Progenitor cell of endocrine pancreas (in vitro differentiated cells): ENCODE measurements at regions not wholly inside any gene's neighbourhood (a gene's known extent, or its start where the extent isn't known, plus 50 kb on each side); places are given as distances from the start of the nearest gene placed in this dataset.
"Not testable (repeated sequence)": the region's sequence is repeated elsewhere in the genome, so short reads cannot be mapped to it uniquely, and the experiment has no call there.

Source experiments
- DNase-seq: peaks from one replicate; pipeline ENCODE4 v3.0.0; 2021; ENCODE audit warnings: low spot score; ENCODE audit not compliant: unreplicated experiment
- H3K27ac Mint-ChIP-seq: 2 replicates; pipeline ENCODE4 v1.8.0; 2021; ENCODE audit warnings: mild to moderate bottlenecking, moderate library complexity, mixed read lengths
- H3K27me3 Mint-ChIP-seq: 2 replicates; pipeline ENCODE4 v1.8.0; 2021; ENCODE audit warnings: mixed read lengths
- H3K36me3 Mint-ChIP-seq: 2 replicates; pipeline ENCODE4 v1.8.0; 2022; ENCODE audit warnings: mixed read lengths; ENCODE audit not compliant: insufficient read depth
- H3K4me1 Mint-ChIP-seq: 2 replicates; pipeline ENCODE4 v1.8.0; 2021; ENCODE audit warnings: low read depth, mixed read lengths
- H3K4me3 Mint-ChIP-seq: 2 replicates; pipeline ENCODE4 v1.8.0; 2021; ENCODE audit warnings: low read depth, mild to moderate bottlenecking, moderate library complexity, mixed read lengths
- H3K9me3 Mint-ChIP-seq: 2 replicates; pipeline ENCODE4 v1.8.0; 2021; ENCODE audit warnings: low read depth, mixed read lengths
- TF ChIP-seq, protein P1 (sequence below): fragments of 200-600 bp; sonication (generic); IDR thresholded peaks from one replicate; pipeline ENCODE4 v1.5.0; 2021; ENCODE audit warnings: antibody characterized with exemption, mild to moderate bottlenecking; ENCODE audit not compliant: unreplicated experiment

- H3K27ac Mint-ChIP-seq: peak overlapping the region; percentile 56
- H3K9me3 Mint-ChIP-seq, H3K4me1 Mint-ChIP-seq, H3K36me3 Mint-ChIP-seq, H3K4me3 Mint-ChIP-seq, H3K27me3 Mint-ChIP-seq: not testable (repeated sequence)
- TF ChIP-seq, protein P1, sequence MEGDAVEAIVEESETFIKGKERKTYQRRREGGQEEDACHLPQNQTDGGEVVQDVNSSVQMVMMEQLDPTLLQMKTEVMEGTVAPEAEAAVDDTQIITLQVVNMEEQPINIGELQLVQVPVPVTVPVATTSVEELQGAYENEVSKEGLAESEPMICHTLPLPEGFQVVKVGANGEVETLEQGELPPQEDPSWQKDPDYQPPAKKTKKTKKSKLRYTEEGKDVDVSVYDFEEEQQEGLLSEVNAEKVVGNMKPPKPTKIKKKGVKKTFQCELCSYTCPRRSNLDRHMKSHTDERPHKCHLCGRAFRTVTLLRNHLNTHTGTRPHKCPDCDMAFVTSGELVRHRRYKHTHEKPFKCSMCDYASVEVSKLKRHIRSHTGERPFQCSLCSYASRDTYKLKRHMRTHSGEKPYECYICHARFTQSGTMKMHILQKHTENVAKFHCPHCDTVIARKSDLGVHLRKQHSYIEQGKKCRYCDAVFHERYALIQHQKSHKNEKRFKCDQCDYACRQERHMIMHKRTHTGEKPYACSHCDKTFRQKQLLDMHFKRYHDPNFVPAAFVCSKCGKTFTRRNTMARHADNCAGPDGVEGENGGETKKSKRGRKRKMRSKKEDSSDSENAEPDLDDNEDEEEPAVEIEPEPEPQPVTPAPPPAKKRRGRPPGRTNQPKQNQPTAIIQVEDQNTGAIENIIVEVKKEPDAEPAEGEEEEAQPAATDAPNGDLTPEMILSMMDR: peak; percentile 65
- peak; percentile 30 for DNase-seq
These were observed 109.5 kb downstream of the CRLF3 start for GRCh38 chr17:30714825-30715622.

DNA sequence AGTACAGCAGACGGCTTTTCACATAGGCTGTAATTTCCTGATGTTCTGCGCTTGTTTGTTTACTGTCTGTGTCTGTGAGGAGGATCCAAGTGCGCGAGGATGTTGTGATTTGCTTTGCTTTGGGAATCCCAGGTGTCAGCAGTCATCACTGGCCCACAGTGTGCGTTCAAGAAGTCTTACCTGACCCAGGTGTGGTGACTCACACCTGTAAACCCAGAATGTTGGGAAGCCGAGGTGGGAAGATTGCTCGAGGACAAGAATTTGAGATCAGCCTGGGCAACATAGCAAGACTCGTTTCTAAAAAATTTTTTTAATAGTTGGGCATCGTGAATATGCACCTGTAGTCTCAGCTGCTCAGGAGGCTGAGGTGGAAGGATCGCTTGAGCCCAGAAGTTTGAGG lies 110.7 kb downstream of the CRLF3 start:
- DNase-seq, H3K36me3 Mint-ChIP-seq, H3K9me3 Mint-ChIP-seq, H3K27me3 Mint-ChIP-seq, H3K4me3 Mint-ChIP-seq, H3K4me1 Mint-ChIP-seq: not testable (repeated sequence)
- H3K27ac Mint-ChIP-seq: peak overlapping the region; percentile 13

DNA sequence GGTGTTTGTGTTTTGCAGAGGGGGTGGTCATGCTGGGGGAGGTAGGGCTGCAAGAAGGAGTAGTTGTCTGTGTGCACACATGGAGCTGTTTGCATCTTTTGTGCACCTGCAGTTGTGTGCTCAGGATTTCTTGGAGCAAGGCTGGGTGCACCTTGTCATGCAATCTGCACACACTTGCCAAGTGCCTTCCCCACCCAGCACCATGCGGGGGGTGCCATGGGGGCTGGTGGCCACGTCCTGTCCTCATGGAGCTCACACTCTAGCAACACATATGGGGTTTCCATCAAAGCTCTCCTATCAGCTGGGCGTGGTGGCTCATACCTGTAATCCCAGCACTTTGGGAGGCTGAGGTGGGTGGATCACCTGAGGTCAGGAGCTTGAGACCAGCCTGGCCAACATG lies 111.6 kb downstream of the CRLF3 start:
- not testable (repeated sequence) for H3K4me3 Mint-ChIP-seq, H3K27ac Mint-ChIP-seq, H3K27me3 Mint-ChIP-seq, H3K9me3 Mint-ChIP-seq, DNase-seq, H3K36me3 Mint-ChIP-seq, H3K4me1 Mint-ChIP-seq

DNA sequence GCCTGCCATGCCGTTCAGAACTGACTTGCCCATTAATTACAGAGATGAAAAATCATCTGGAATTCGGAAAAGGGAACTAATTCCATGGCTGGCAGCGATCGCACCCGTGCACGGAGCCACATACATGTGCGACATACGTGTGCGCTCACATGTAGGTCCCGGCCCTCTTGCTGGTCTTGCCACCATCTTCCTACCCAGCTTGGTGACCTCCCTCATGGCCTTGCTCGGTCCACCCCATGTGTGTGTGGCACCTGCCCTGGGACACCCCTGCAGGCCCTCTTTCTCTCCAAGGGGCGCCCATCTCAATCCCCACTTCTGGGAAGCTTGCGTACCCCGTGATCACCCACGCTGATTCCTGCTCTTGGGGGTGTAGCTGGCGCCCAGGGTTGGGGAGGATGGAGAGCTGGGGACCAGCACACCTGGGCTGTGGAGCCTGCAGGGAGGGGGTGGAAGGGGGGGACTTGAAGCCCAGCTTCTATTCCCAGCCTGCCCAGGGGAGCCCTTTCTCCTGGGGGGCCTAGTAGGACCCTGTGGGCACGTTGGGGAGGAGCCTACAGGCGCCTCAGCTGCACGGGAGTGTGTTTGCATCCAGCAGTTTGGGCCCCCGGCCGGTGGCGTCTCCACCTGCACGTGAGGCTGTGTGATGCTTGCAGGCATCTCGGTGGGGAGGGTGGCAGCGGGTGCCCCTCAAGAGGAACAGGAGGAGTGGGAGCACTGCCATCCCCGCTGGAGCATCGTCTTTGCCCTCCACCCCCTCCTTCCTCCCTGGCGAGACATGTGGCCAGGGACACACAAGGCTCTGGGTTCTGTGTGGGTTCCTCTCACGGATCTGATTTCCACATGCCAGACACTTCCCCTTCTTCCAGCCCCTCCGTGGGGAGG lies 112.6 kb downstream of the CRLF3 start:
- not testable (repeated sequence) for H3K36me3 Mint-ChIP-seq, DNase-seq, H3K27me3 Mint-ChIP-seq, H3K9me3 Mint-ChIP-seq
- H3K4me1 Mint-ChIP-seq: peaks cover 12% of the 10 kb centered on the region
- H3K27ac Mint-ChIP-seq: peak overlapping the region; percentile 41
- peak overlapping the region; percentile 92 for H3K4me3 Mint-ChIP-seq

- H3K4me3 Mint-ChIP-seq: peak overlapping the region; percentile 92
- not testable (repeated sequence) for DNase-seq, H3K27me3 Mint-ChIP-seq, H3K36me3 Mint-ChIP-seq, H3K9me3 Mint-ChIP-seq
- peaks cover 12% of the 10 kb centered on the region for H3K4me1 Mint-ChIP-seq
- H3K27ac Mint-ChIP-seq: peak overlapping the region; percentile 94
These were observed 113.3 kb downstream of the CRLF3 start for GRCh38 chr17:30711176-30711575.

- not testable (repeated sequence) for H3K27me3 Mint-ChIP-seq, H3K36me3 Mint-ChIP-seq, H3K9me3 Mint-ChIP-seq, DNase-seq
- Mint-ChIP-seq H3K4me1 (peaks cover 12% of the 10 kb centered on the region), H3K4me3 (peak overlapping the region; percentile 92), H3K27ac (peak overlapping the region; percentile 94)
These were observed 114.0 kb downstream of the CRLF3 start for GRCh38 chr17:30710276-30711088.

- peak overlapping the region; percentile 92 for H3K4me3 Mint-ChIP-seq
- H3K27me3 Mint-ChIP-seq, H3K36me3 Mint-ChIP-seq, H3K9me3 Mint-ChIP-seq: not testable (repeated sequence)
- peak overlapping the region; percentile 84 for H3K27ac Mint-ChIP-seq
- peaks cover 12% of the 10 kb centered on the region for H3K4me1 Mint-ChIP-seq
- DNase-seq: peak; percentile 16
These were observed 114.8 kb downstream of the CRLF3 start for GRCh38 chr17:30709561-30710275.

DNA sequence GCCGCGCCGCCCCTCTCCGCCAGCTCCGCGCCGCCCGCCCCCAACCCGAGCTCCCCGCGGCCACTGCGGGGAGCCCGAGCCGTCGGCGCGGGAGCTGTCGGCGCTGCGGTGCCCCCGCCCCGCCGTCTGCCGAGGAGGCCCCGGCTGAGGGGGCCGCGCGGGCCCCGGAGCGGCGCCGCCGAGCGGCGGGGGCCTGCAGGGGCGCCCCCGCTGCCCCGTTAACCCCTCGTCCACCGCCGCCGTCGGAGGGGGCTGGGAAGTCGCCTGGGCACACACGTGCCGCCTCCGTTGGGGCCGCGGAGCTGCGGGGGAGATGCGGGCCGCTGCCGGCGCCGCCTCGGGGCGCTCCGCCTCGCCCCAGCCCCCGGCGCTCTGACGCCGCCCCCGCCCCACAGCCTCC lies 115.4 kb downstream of the CRLF3 start:
- not testable (repeated sequence) for H3K27me3 Mint-ChIP-seq, H3K9me3 Mint-ChIP-seq, H3K36me3 Mint-ChIP-seq, H3K27ac Mint-ChIP-seq, H3K4me3 Mint-ChIP-seq
- H3K4me1 Mint-ChIP-seq: peaks cover 12% of the 10 kb centered on the region
- peak; percentile 30 for DNase-seq

GRCh38 chr17:30708241-30709078 lies 116.0 kb downstream of the CRLF3 start:
- not testable (repeated sequence) for H3K9me3 Mint-ChIP-seq, H3K36me3 Mint-ChIP-seq, H3K27me3 Mint-ChIP-seq
- peaks cover 12% of the 10 kb centered on the region for H3K4me1 Mint-ChIP-seq
- peak overlapping the region; percentile 98 for H3K27ac Mint-ChIP-seq
- DNase-seq: peak; percentile 88
- peak overlapping the region; percentile 87 for H3K4me3 Mint-ChIP-seq

- not testable (repeated sequence) for H3K27me3 Mint-ChIP-seq, H3K36me3 Mint-ChIP-seq, DNase-seq, H3K9me3 Mint-ChIP-seq
- H3K27ac Mint-ChIP-seq: peak overlapping the region; percentile 98
- H3K4me1 Mint-ChIP-seq: peaks cover 12% of the 10 kb centered on the region
- peak overlapping the region; percentile 87 for H3K4me3 Mint-ChIP-seq
These were observed 116.7 kb downstream of the CRLF3 start for GRCh38 chr17:30707724-30708240.
